Activated CD4-positive, alpha-beta T cell treated with anti-CD3 and anti-CD28 coated beads for 36 hours (primary cell): ENCODE measurements at regions not wholly inside any gene's neighbourhood (a gene's known extent, or its start where the extent isn't known, plus 50 kb on each side); places are given as distances from the start of the nearest gene placed in this dataset.
A peak's percentile ranks its signal among the peaks of the same experiment; 100 is the strongest.

Experiments
- ATAC-seq: fragments of 200-7000 bp; cut with Tn5 transposase; one replicate; pipeline ENCODE4 v1.10.0; 2021; ENCODE audit warnings: mild to moderate bottlenecking, moderate library complexity
- CTCF ChIA-PET: fragments of 350-600 bp; sonication (Branson Sonifier 250); formaldehyde crosslinking; loops from one replicate; lab custom pipeline; 2021; ENCODE audit warnings: antibody characterized with exemption; lab: Charles Lee
- POLR2A ChIA-PET: fragments of 350-600 bp; sonication (Branson Sonifier 250); formaldehyde crosslinking; loops from one replicate; lab custom pipeline; 2021; ENCODE audit warnings: antibody characterized with exemption, inconsistent platforms; lab: Charles Lee
- DNase-seq: peaks from one replicate; pipeline ENCODE4 v3.0.0-alpha.2; 2020
- H3K27ac Mint-ChIP-seq: one replicate; pipeline ENCODE4 v1.8.0; 2021; ENCODE audit warnings: mixed read lengths
- H3K27me3 Mint-ChIP-seq: one replicate; pipeline ENCODE4 v1.8.0; 2021; ENCODE audit warnings: mixed read lengths
- H3K36me3 Mint-ChIP-seq: one replicate; pipeline ENCODE4 v1.8.0; 2021; ENCODE audit warnings: low read depth, mixed read lengths
- H3K4me1 Mint-ChIP-seq: one replicate; pipeline ENCODE4 v1.8.0; 2021; ENCODE audit warnings: mixed read lengths
- H3K4me3 Mint-ChIP-seq: one replicate; pipeline ENCODE4 v1.8.0; 2021; ENCODE audit warnings: mild to moderate bottlenecking, moderate library complexity, mixed read lengths
- H3K9me3 Mint-ChIP-seq: one replicate; pipeline ENCODE4 v1.8.0; 2021; ENCODE audit warnings: low read depth, mixed read lengths
- intact Hi-C, 2 experiments: fragments of 100-400 bp; cut with DNase I in 1 of 2; cut with micrococcal nuclease in 1 of 2; formaldehyde crosslinking; loops; one replicate each; pipeline versions ENCODE4 v1.14.2 to v1.15.1; 2022 to 2024; cut with DNase I, micrococcal nuclease

- H3K27ac Mint-ChIP-seq: no peak overlapping the region
These were observed 71.7 kb upstream of the WIPF1 start for GRCh38 chr2:174669336-174669735.

DNA sequence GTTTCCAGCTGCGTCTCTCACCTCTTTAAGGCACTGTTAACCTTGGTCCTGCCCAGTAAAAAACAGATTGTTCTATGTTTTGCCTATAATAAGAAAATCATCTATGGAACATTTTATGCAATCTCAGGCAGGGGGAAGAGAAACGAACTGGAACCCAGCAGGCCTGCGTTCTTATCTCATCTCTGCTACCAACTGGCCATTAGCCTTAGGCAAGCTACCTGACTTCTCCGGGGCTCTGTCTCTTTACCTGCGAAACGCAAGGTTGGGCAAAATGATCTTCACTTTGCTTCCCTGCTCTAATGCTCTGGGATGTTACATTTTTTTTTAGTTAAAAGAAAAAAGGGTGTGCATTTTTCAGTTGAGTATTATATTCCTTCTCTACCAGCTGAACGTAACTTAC is 70.5 kb upstream of the WIPF1 start:
- H3K27me3 Mint-ChIP-seq: no peaks in the 10 kb centered on the region
- POLR2A ChIA-PET: interaction anchor here (0.6 kb wide), 1 partner anchor 84 kb away, joined by 4 read pairs; no protein-coding TSS in a partner anchor
- peaks cover 28% of the 10 kb centered on the region for H3K4me1 Mint-ChIP-seq
- no peak overlapping the region for H3K4me3 Mint-ChIP-seq
- H3K27ac Mint-ChIP-seq: no peak overlapping the region
- intact Hi-C loops: no loop called here
- DNase-seq (no peak), ATAC-seq (no peak)
- peaks cover 22% of the 10 kb centered on the region for H3K36me3 Mint-ChIP-seq
- CTCF ChIA-PET: interaction anchor here (1.4 to 2.5 kb wide), 6 partner anchors 9 to 74 kb away, joined by 3 to 14 read pairs (median 8); no protein-coding TSS in a partner anchor
- peaks cover 7% of the 10 kb centered on the region for H3K9me3 Mint-ChIP-seq

More at GRCh38 chr2:174669336-174669735, 71.7 kb upstream of the WIPF1 start:
- Mint-ChIP-seq H3K4me1 (peaks cover 20% of the 10 kb centered on the region), H3K4me3 (no peak overlapping the region), H3K9me3 (peaks cover 7% of the 10 kb centered on the region), H3K36me3 (peaks cover 27% of the 10 kb centered on the region), H3K27me3 (no peaks in the 10 kb centered on the region)
- intact Hi-C loops: no loop called here
- ATAC-seq (no peak), DNase-seq (no peak)
- ChIA-PET POLR2A (no interaction called here), CTCF (interaction anchor here (0.6 to 1.3 kb wide), 2 partner anchors 35 to 206 kb away, joined by 3 read pairs; no protein-coding TSS in a partner anchor)

- peak; percentile 66 for ATAC-seq
These were observed 69.8 kb upstream of the WIPF1 start for GRCh38 chr2:174667250-174667860.

DNA sequence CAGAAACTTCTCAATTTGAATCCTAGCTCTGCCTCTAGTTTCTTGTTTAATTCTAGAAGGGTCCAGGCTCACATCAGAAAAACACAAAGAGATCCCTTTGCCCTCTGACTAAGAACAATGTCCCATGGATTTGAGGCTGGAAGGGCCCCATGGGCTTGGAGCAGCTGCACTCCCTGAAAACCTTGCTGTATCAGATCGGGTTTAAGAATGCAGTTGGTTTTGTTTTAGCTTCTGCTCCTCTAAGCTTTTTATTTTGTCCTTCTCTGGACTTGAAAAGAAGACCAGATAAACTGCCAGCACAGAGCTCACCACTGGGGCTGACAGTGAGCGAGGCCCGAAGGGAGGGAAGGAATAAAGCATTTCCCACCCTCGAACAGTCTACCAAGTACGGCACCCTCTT is 69.2 kb upstream of the WIPF1 start:
- H3K4me3 Mint-ChIP-seq: no peak overlapping the region
- intact Hi-C loops: no loop called here
- H3K36me3 Mint-ChIP-seq: peaks cover 10% of the 10 kb centered on the region
- ChIA-PET POLR2A (interaction anchor here (0.9 kb wide), 1 partner anchor 31 kb away, joined by 5 read pairs; no protein-coding TSS in a partner anchor), CTCF (interaction anchor here (0.7 to 2.5 kb wide), 9 partner anchors 10 to 73 kb away, joined by 3 to 14 read pairs (median 6); no protein-coding TSS in a partner anchor)
- H3K9me3 Mint-ChIP-seq: peaks cover 6% of the 10 kb centered on the region
- no peak for ATAC-seq
- H3K27me3 Mint-ChIP-seq: no peaks in the 10 kb centered on the region
- H3K4me1 Mint-ChIP-seq: peaks cover 28% of the 10 kb centered on the region
- no peak for DNase-seq
- H3K27ac Mint-ChIP-seq: no peak overlapping the region

More at GRCh38 chr2:174667250-174667860, 69.8 kb upstream of the WIPF1 start:
- Mint-ChIP-seq H3K27ac (no peak overlapping the region), H3K4me1 (peaks cover 28% of the 10 kb centered on the region), H3K27me3 (no peaks in the 10 kb centered on the region), H3K9me3 (peaks cover 7% of the 10 kb centered on the region), H3K4me3 (no peak overlapping the region), H3K36me3 (peaks cover 15% of the 10 kb centered on the region)
- CTCF ChIA-PET: interaction anchor here (0.7 to 2.5 kb wide), 9 partner anchors 10 to 74 kb away, joined by 3 to 14 read pairs (median 6); no protein-coding TSS in a partner anchor
- peak; percentile 22 for DNase-seq
- POLR2A ChIA-PET: interaction anchor here (0.6 to 0.9 kb wide), 2 partner anchors 31 to 83 kb away, joined by 4 to 5 read pairs; no protein-coding TSS in a partner anchor
- intact Hi-C loops: no loop called here

DNA sequence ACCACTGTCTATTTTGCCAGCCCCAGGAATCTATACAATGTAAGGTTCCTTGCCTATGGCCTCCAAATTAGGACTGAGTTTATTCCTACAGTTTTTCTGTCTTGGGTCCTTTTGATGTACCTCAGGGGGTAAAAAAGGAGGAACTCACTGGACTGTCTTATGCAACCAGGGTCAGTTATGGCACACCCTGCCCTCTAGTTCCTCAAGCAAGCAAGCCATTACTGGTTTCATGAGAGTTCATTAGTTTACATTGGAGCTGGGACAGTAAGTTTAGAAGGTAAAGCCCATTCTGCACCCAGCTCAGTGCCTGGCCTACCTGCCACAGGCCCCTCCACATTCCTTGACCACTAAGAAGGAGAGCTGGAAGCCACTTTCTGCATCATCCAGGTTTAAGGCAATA is 68.7 kb upstream of the WIPF1 start:
- ChIA-PET CTCF (interaction anchor here (0.7 to 2.5 kb wide), 7 partner anchors 15 to 73 kb away, joined by 3 to 14 read pairs (median 5); no protein-coding TSS in a partner anchor), POLR2A (no interaction called here)
- Mint-ChIP-seq H3K36me3 (peaks cover 6% of the 10 kb centered on the region), H3K4me3 (no peak overlapping the region), H3K27ac (no peak overlapping the region), H3K9me3 (peaks cover 2% of the 10 kb centered on the region), H3K27me3 (no peaks in the 10 kb centered on the region), H3K4me1 (peaks cover 28% of the 10 kb centered on the region)
- ATAC-seq (no peak), DNase-seq (no peak)
- intact Hi-C loops: no loop called here

- Mint-ChIP-seq H3K4me1 (peaks cover 36% of the 10 kb centered on the region), H3K4me3 (no peak overlapping the region), H3K27ac (no peak overlapping the region), H3K36me3 (no peaks in the 10 kb centered on the region), H3K27me3 (no peaks in the 10 kb centered on the region), H3K9me3 (no peaks in the 10 kb centered on the region)
- ATAC-seq (no peak), DNase-seq (no peak)
- ChIA-PET CTCF (interaction anchor here (0.7 kb wide), 1 partner anchor 15 kb away, joined by 3 read pairs; no protein-coding TSS in a partner anchor), POLR2A (no interaction called here)
- intact Hi-C loops: no loop called here
These were observed 66.6 kb upstream of the WIPF1 start for GRCh38 chr2:174664084-174664759.

- intact Hi-C loops: no loop called here
These were observed 65.9 kb upstream of the WIPF1 start for GRCh38 chr2:174663550-174663949.

GRCh38 chr2:174662859-174663258 is 65.3 kb upstream of the WIPF1 start:
- H3K27me3 Mint-ChIP-seq: no peaks in the 10 kb centered on the region
- no peaks in the 10 kb centered on the region for H3K36me3 Mint-ChIP-seq
- H3K4me3 Mint-ChIP-seq: no peak overlapping the region
- POLR2A ChIA-PET: no interaction called here
- CTCF ChIA-PET: interaction anchor here (0.6 to 1.4 kb wide), 2 partner anchors 10 to 34 kb away, joined by 3 to 4 read pairs; no protein-coding TSS in a partner anchor
- intact Hi-C loops: no loop called here
- peaks cover 36% of the 10 kb centered on the region for H3K4me1 Mint-ChIP-seq
- H3K9me3 Mint-ChIP-seq: no peaks in the 10 kb centered on the region
- H3K27ac Mint-ChIP-seq: no peak overlapping the region
- ATAC-seq (no peak), DNase-seq (no peak)

More at GRCh38 chr2:174663550-174663949, 65.9 kb upstream of the WIPF1 start:
- no peaks in the 10 kb centered on the region for H3K27me3 Mint-ChIP-seq
- ChIA-PET CTCF (interaction anchor here (1.4 kb wide), 1 partner anchor 11 kb away, joined by 4 read pairs; no protein-coding TSS in a partner anchor), POLR2A (no interaction called here)
- ATAC-seq (no peak), DNase-seq (no peak)
- H3K36me3 Mint-ChIP-seq: no peaks in the 10 kb centered on the region
- H3K4me1 Mint-ChIP-seq: peaks cover 41% of the 10 kb centered on the region
- no peak overlapping the region for H3K4me3 Mint-ChIP-seq
- no peak overlapping the region for H3K27ac Mint-ChIP-seq
- no peaks in the 10 kb centered on the region for H3K9me3 Mint-ChIP-seq

DNA sequence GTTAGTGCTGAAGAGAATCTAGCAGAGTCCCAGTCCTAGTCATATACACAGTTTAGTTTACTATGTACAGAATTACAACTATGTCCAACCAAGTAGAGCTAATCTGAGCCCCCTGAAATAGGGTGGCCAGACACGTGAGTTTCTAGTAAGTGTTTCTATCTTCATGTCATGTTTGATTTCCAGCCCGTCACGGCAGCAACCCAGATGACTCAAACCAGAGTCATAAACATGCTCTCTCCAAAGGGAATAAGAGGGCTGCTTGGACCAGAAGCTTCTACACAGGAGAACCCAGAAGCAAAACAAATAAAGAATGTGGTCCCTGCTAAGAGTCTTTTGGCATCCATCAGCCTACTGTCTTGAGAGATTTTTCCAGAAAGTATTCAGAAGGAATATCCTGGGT is 64.9 kb upstream of the WIPF1 start:
- H3K27me3 Mint-ChIP-seq: no peaks in the 10 kb centered on the region
- intact Hi-C loops: no loop called here
- no peaks in the 10 kb centered on the region for H3K36me3 Mint-ChIP-seq
- H3K4me3 Mint-ChIP-seq: no peak overlapping the region
- peaks cover 32% of the 10 kb centered on the region for H3K4me1 Mint-ChIP-seq
- no peak overlapping the region for H3K27ac Mint-ChIP-seq
- CTCF ChIA-PET: interaction anchor here (0.6 to 1.4 kb wide), 2 partner anchors 10 to 35 kb away, joined by 3 to 4 read pairs; no protein-coding TSS in a partner anchor
- ATAC-seq (no peak), DNase-seq (no peak)
- POLR2A ChIA-PET: no interaction called here
- no peaks in the 10 kb centered on the region for H3K9me3 Mint-ChIP-seq

DNA sequence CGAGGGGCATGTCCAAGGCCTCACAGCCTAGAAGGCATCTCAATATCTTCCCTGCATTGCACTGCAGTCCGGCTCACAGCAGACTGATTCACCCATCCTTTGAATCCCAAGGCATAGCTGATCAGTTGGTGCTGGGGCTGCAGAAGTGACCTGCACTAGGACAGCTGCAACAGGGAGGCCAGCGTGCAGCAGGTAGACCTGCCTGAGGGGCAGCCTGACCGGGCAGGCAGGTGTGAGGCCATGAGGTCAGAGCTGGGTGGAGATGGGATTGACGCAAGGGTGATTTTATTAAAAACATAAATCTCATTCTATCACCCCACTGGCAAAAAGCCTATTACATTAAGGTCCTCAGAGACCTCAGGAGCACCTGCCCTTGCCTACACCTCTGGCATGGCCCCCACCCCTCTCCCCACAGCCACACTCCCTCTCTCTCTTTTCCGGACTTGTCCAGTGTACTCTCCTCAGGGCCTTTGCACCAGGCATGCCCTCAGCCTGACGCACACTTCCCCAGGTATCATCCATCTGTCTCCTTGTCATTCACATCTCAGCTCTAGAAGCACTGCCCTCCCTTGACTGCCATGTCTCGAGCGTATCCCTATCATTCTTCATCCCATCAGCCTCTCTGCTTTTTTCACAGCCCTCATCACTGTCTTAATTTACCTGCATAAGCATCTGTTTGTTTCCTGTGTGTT is 63.5 kb upstream of the WIPF1 start:
- Mint-ChIP-seq H3K36me3 (peaks cover 3% of the 10 kb centered on the region), H3K9me3 (peaks cover 4% of the 10 kb centered on the region), H3K27me3 (no peaks in the 10 kb centered on the region), H3K27ac (no peak overlapping the region), H3K4me3 (no peak overlapping the region), H3K4me1 (peaks cover 24% of the 10 kb centered on the region)
- intact Hi-C loops: no loop called here
- ATAC-seq (no peak), DNase-seq (no peak)
- ChIA-PET CTCF (no interaction called here), POLR2A (no interaction called here)
